ENCODE measurements at regions not wholly inside any gene's neighbourhood (a gene's known extent, or its start where the extent isn't known, plus 50 kb on each side); places are given as distances from the start of the nearest gene placed in this dataset.

- intact Hi-C loops (cut with DNase I), result no loop called here
- no peak overlapping the region for H3K4me3 ChIP-seq
- H3K36me3 ChIP-seq, result no peaks in the 10 kb centered on the region
- DNase-seq (no peak), ATAC-seq (no peak)
- H3K27me3 ChIP-seq, result no peaks in the 10 kb centered on the region
- H3K4me1 ChIP-seq, result no peaks in the 10 kb centered on the region
- TF ChIP-seq CTCF (IDR thresholded peaks at IDR 0.05), result no peak
- no peaks in the 10 kb centered on the region for H3K9me3 ChIP-seq
- H3K27ac ChIP-seq, result no peak overlapping the region
Observed at GRCh38 chr15:95674031-95674430, 656.5 kb upstream of the NR2F2 start.

- Histone ChIP-seq H3K27ac (no peak overlapping the region), H3K27me3 (no peaks in the 10 kb centered on the region), H3K36me3 (no peaks in the 10 kb centered on the region), H3K4me1 (no peaks in the 10 kb centered on the region), H3K9me3 (no peaks in the 10 kb centered on the region), H3K4me3 (no peak overlapping the region)
- ATAC-seq (no peak), DNase-seq (no peak)
- no peak for TF ChIP-seq CTCF (IDR thresholded peaks at IDR 0.05)
- intact Hi-C loops (cut with DNase I), result no loop called here
Observed at GRCh38 chr15:95676500-95676899, 654.0 kb upstream of the NR2F2 start.

GRCh38 chr15:95679847-95680582 lies 650.5 kb upstream of the NR2F2 start:
- ATAC-seq (no peak), DNase-seq (no peak)
- H3K27ac ChIP-seq, result no peak overlapping the region
- no peaks in the 10 kb centered on the region for H3K9me3 ChIP-seq
- no peaks in the 10 kb centered on the region for H3K36me3 ChIP-seq
- peaks cover 3% of the 10 kb centered on the region for H3K4me1 ChIP-seq
- no peak for TF ChIP-seq CTCF (IDR thresholded peaks at IDR 0.05)
- no peaks in the 10 kb centered on the region for H3K27me3 ChIP-seq
- intact Hi-C loops (cut with DNase I), result no loop called here
- H3K4me3 ChIP-seq, result no peak overlapping the region

GRCh38 chr15:95680728-95681127 lies 649.8 kb upstream of the NR2F2 start:
- Histone ChIP-seq H3K27me3 (no peaks in the 10 kb centered on the region), H3K9me3 (no peaks in the 10 kb centered on the region), H3K4me1 (peaks cover 3% of the 10 kb centered on the region), H3K4me3 (no peak overlapping the region), H3K36me3 (no peaks in the 10 kb centered on the region), H3K27ac (no peak overlapping the region)
- TF ChIP-seq CTCF (IDR thresholded peaks at IDR 0.05), result no peak
- ATAC-seq, result no peak
- no peak for DNase-seq
- intact Hi-C loops (cut with DNase I), result no loop called here

GRCh38 chr15:95681836-95682544 lies 648.5 kb upstream of the NR2F2 start:
- Histone ChIP-seq H3K9me3 (no peaks in the 10 kb centered on the region), H3K4me1 (peaks cover 3% of the 10 kb centered on the region), H3K27me3 (no peaks in the 10 kb centered on the region), H3K36me3 (no peaks in the 10 kb centered on the region), H3K27ac (no peak overlapping the region), H3K4me3 (no peak overlapping the region)
- no peak for TF ChIP-seq CTCF (IDR thresholded peaks at IDR 0.05)
- DNase-seq (no peak), ATAC-seq (no peak)
- intact Hi-C loops (cut with DNase I), result no loop called here
